IMR-90 (cell line): ENCODE measurements at regions not wholly inside any gene's neighbourhood (a gene's known extent, or its start where the extent isn't known, plus 50 kb on each side); places are given as distances from the start of the nearest gene placed in this dataset.

Source experiments
- ATAC-seq: fragments of 200-7000 bp; cut with Tn5 transposase; 2 replicates; pipeline ENCODE4 v1.9.1; 2020; ENCODE audit warnings: low read depth, mild to moderate bottlenecking, moderate library complexity
- BruUV-seq: library from RNA; stranded (reverse); fragments of 400-500 nt; replicated peaks from 2 replicates; lab custom pipeline; 2021; lab: Mats Ljungman, UMichigan
- CTCF ChIA-PET: fragments of 300-600 bp; formaldehyde crosslinking; extraction: SDS; loops from one replicate; lab custom pipeline; 2021; ENCODE audit warnings: antibody characterized with exemption; lab: Yijun Ruan, JAX
- POLR2A ChIA-PET: fragments of 300-600 bp; sonication (Branson Sonifier 250); formaldehyde crosslinking; loops from one replicate; lab custom pipeline; 2022; ENCODE audit warnings: antibody characterized with exemption; ENCODE audit not compliant: unreplicated experiment; lab: Charles Lee
- DNase-seq: peaks from one replicate; pipeline ENCODE4 v3.0.0; 2013
- H2AFZ ChIP-seq: replicated peaks from 2 replicates; pipeline ENCODE3; 2013; ENCODE audit warnings: low read length, mild to moderate bottlenecking; ENCODE audit not compliant: poor library complexity
- H2AK5ac ChIP-seq: 2 replicates; pipeline ENCODE4 v1.6.1; 2013; ENCODE audit warnings: low read depth, low read length, inconsistent platforms
- H2AK9ac ChIP-seq: replicated peaks from 2 replicates; pipeline ENCODE3; 2013; ENCODE audit warnings: mild to moderate bottlenecking, low read depth, low read length, moderate library complexity; ENCODE audit not compliant: poor library complexity
- H2BK120ac ChIP-seq: 2 replicates; pipeline ENCODE4 v1.6.1; 2013; ENCODE audit warnings: low read depth, low read length, inconsistent platforms
- H2BK15ac ChIP-seq: 3 replicates; pipeline ENCODE4 v1.6.1; 2013; ENCODE audit warnings: low read depth, low read length, inconsistent platforms
- H2BK20ac ChIP-seq: 2 replicates; pipeline ENCODE4 v1.6.1; 2013; ENCODE audit warnings: low read depth, mild to moderate bottlenecking, inconsistent platforms, low read length, moderate library complexity
- H2BK5ac ChIP-seq: 2 replicates; pipeline ENCODE4 v1.6.1; 2013; ENCODE audit warnings: mild to moderate bottlenecking, low read depth, low read length, inconsistent platforms; ENCODE audit not compliant: poor library complexity, severe bottlenecking
- H3K14ac ChIP-seq: replicated peaks from 2 replicates; pipeline ENCODE4 v1.6.1; 2013; ENCODE audit warnings: low read depth, low read length, inconsistent platforms
- H3K18ac ChIP-seq: 2 replicates; pipeline ENCODE4 v1.6.1; 2013; ENCODE audit warnings: low read depth, low read length, control low read depth
- H3K23ac ChIP-seq: 2 replicates; pipeline ENCODE4 v1.6.1; 2013; ENCODE audit warnings: low read depth, low read length, inconsistent platforms
- H3K27ac ChIP-seq: 2 replicates; pipeline ENCODE4 v1.5.1; 2013; ENCODE audit warnings: mild to moderate bottlenecking, control low read depth, low read length; ENCODE audit not compliant: insufficient read depth
- H3K27me3 ChIP-seq: 2 replicates; pipeline ENCODE4 v1.6.1; 2013; ENCODE audit warnings: low read length; ENCODE audit not compliant: control insufficient read depth, insufficient read depth
- H3K36me3 ChIP-seq: 2 replicates; pipeline ENCODE4 v1.6.1; 2013; ENCODE audit warnings: low read length, mixed read lengths; ENCODE audit not compliant: control insufficient read depth, insufficient read depth
- H3K4ac ChIP-seq: 2 replicates; pipeline ENCODE4 v1.6.1; 2013; ENCODE audit warnings: low read depth, low read length, inconsistent platforms
- H3K4me1 ChIP-seq: 2 replicates; pipeline ENCODE4 v1.6.1; 2013; ENCODE audit warnings: low read length, mixed read lengths; ENCODE audit not compliant: control insufficient read depth, insufficient read depth
- H3K4me2 ChIP-seq: 2 replicates; pipeline ENCODE4 v1.6.1; 2013; ENCODE audit warnings: low read depth, mild to moderate bottlenecking, control low read depth, low read length, moderate library complexity
- H3K4me3 ChIP-seq: 2 replicates; pipeline ENCODE4 v1.5.1; 2013; ENCODE audit warnings: low read depth, mild to moderate bottlenecking, control low read depth, low read length, moderate library complexity; ENCODE audit not compliant: insufficient read depth
- H3K56ac ChIP-seq: 2 replicates; pipeline ENCODE4 v1.6.1; 2013; ENCODE audit warnings: low read length, inconsistent platforms; ENCODE audit not compliant: insufficient read depth; ENCODE audit errors: extremely low read depth
- H3K79me1 ChIP-seq, 2 experiments: 2 replicates each; pipeline ENCODE4 v1.6.1; 2013; ENCODE audit warnings: low read length in 2 of 2, inconsistent platforms in 1 of 2, low read depth in 1 of 2
- H3K9ac ChIP-seq: 2 replicates; pipeline ENCODE4 v1.6.1; 2013; ENCODE audit warnings: low read depth, low read length, control low read depth
- H3K9me1 ChIP-seq: 2 replicates; pipeline ENCODE4 v1.6.1; 2013; ENCODE audit warnings: low read length, inconsistent platforms; ENCODE audit not compliant: insufficient read depth
- H3K9me3 ChIP-seq: 2 replicates; pipeline ENCODE4 v1.6.1; 2013; ENCODE audit warnings: low read length; ENCODE audit not compliant: control insufficient read depth, insufficient read depth
- H4K20me1 ChIP-seq: 2 replicates; pipeline ENCODE4 v1.6.1; 2013; ENCODE audit warnings: low read length, inconsistent platforms; ENCODE audit not compliant: insufficient read depth
- H4K5ac ChIP-seq: 2 replicates; pipeline ENCODE4 v1.6.1; 2013; ENCODE audit warnings: mild to moderate bottlenecking, low read depth, low read length, control low read depth
- H4K8ac ChIP-seq, 2 experiments: 2 replicates each; pipeline ENCODE4 v1.6.1; 2013; ENCODE audit warnings: low read depth in 2 of 2, low read length in 2 of 2, control low read depth in 1 of 2, inconsistent platforms in 1 of 2
- H4K91ac ChIP-seq: 2 replicates; pipeline ENCODE4 v1.6.1; 2013; ENCODE audit warnings: low read depth, low read length, inconsistent platforms; ENCODE audit not compliant: insufficient read depth
- MXI1 ChIP-seq: IDR thresholded peaks from 2 replicates; pipeline ENCODE4 v1.6.1; 2012; ENCODE audit warnings: low read depth, mild to moderate bottlenecking, low read length, moderate library complexity, borderline replicate concordance
- WGBS, 2 experiments: methylation state at CpG; one replicate each; pipeline versions ENCODE4 v1.1.5 to v1.1.7; 2013; ENCODE audit warnings: missing lambda C conversion rate in 2 of 2; ENCODE audit not compliant: insufficient read length in 1 of 2; ENCODE audit errors: extremely low coverage in 2 of 2; 5-methylcytosine and 5-hydroxymethylcytosine counted together
- dilution Hi-C: fragments of 300-500 bp; cut with HindIII; formaldehyde crosslinking; loops from one replicate; pipeline ENCODE4 v1.14.3; 2018; ENCODE audit warnings: low sequenced_read_pairs; ENCODE audit not compliant: unreplicated experiment
- in situ Hi-C: fragments of 300-500 bp; cut with MboI; formaldehyde crosslinking; loops from 3 replicates; pipeline ENCODE4 v1.14.3; 2019; ENCODE audit warnings: low sequenced_read_pairs, inconsistent platforms, mixed read lengths
- intact Hi-C: fragments of 100-400 bp; cut with micrococcal nuclease; formaldehyde crosslinking; loops from 2 replicates; pipeline ENCODE4 v1.10.0; 2022

GRCh38 chr6:142569676-142570075, 267.9 kb downstream of the ADGRG6 start:
- no CpG with 5 or more reads among the region's 1 CpG for WGBS, 2 experiments
- Histone ChIP-seq H3K4me3 (no peak overlapping the region), H2BK5ac (no peak overlapping the region), H3K56ac (no peak overlapping the region), H3K27me3 (peaks cover 3% of the 10 kb centered on the region), H4K8ac (no peak overlapping the region), H2AK5ac (no peak overlapping the region), H3K36me3 (no peaks in the 10 kb centered on the region), H3K23ac (no peak overlapping the region), H2BK120ac (no peak overlapping the region), H3K14ac (no peak overlapping the region), H2BK15ac (no peak overlapping the region), H3K9me1 (no peaks in the 10 kb centered on the region), H3K27ac (no peak overlapping the region), H3K18ac (peak overlapping the region; percentile 78), H3K4me1 (peaks cover 4% of the 10 kb centered on the region; the same call in 1 of the 2 replicates), H2AK9ac (no peak overlapping the region), H4K20me1 (no peaks in the 10 kb centered on the region), H2BK20ac (no peak overlapping the region), H3K4ac (no peak overlapping the region), H3K79me1 (no peaks in the 10 kb centered on the region), H4K91ac (no peak overlapping the region), H3K4me2 (peak overlapping the region; percentile 65; the same call in 1 of the 2 replicates), H2AFZ (no peak overlapping the region), H3K9ac (no peak overlapping the region), H4K5ac (no peak overlapping the region), H3K9me3 (peaks cover 5% of the 10 kb centered on the region)
- intact Hi-C loops (loop anchor here (10.0 kb wide), 1 partner anchor 95 kb away; no protein-coding TSS in a partner anchor), dilution Hi-C loops (no loop called here), in situ Hi-C loops (no loop called here)
- BruUV-seq: no TSS peak
- ATAC-seq (no peak), DNase-seq (no peak)
- POLR2A ChIA-PET: no interaction called here
- CTCF ChIA-PET: interaction anchor here (1.3 to 1.5 kb wide), 2 partner anchors 95 to 858 kb away, joined by 3 to 6 read pairs; no protein-coding TSS in a partner anchor
- TF ChIP-seq MXI1: no peak
